Fibroblast of the conjunctiva (primary cell): ENCODE measurements at regions not wholly inside any gene's neighbourhood (a gene's known extent, or its start where the extent isn't known, plus 50 kb on each side); places are given as distances from the start of the nearest gene placed in this dataset.
"Not testable (repeated sequence)": the region's sequence is repeated elsewhere in the genome, so short reads cannot be mapped to it uniquely, and the experiment has no call there.

Experiments used
- DNase-seq: peaks from one replicate; pipeline ENCODE4 v3.0.0-alpha.2; 2010; ENCODE audit warnings: low read depth

- DNase-seq, result no peak
These were observed 132.3 kb downstream of the CSNK2A3 start for GRCh38 chr11:11220786-11221185.

GRCh38 chr11:11218629-11218986 lies 134.4 kb downstream of the CSNK2A3 start:
- no peak for DNase-seq

GRCh38 chr11:11217929-11218628 lies 135.0 kb downstream of the CSNK2A3 start:
- no peak for DNase-seq

- no peak for DNase-seq
These were observed 135.6 kb downstream of the CSNK2A3 start for GRCh38 chr11:11217289-11217928.

- DNase-seq, result no peak
These were observed 137.1 kb downstream of the CSNK2A3 start for GRCh38 chr11:11215944-11216343.

GRCh38 chr11:11215058-11215815 lies 137.8 kb downstream of the CSNK2A3 start:
- DNase-seq, result no peak

GRCh38 chr11:11213117-11213516 lies 139.9 kb downstream of the CSNK2A3 start:
- DNase-seq, result no peak

- no peak for DNase-seq
These were observed 141.2 kb downstream of the CSNK2A3 start for GRCh38 chr11:11211888-11212287.

- DNase-seq, result no peak
These were observed 141.9 kb downstream of the CSNK2A3 start for GRCh38 chr11:11211186-11211585.

- DNase-seq, result no peak
These were observed 142.6 kb downstream of the CSNK2A3 start for GRCh38 chr11:11210446-11210845.

- DNase-seq, result no peak
These were observed 143.1 kb downstream of the CSNK2A3 start for GRCh38 chr11:11209967-11210366.

GRCh38 chr11:11208994-11209393 lies 144.1 kb downstream of the CSNK2A3 start:
- DNase-seq, result no peak

GRCh38 chr11:11207428-11207827 lies 145.6 kb downstream of the CSNK2A3 start:
- DNase-seq, result no peak

- no peak for DNase-seq
These were observed 146.6 kb downstream of the CSNK2A3 start for GRCh38 chr11:11206484-11206883.

GRCh38 chr11:11202885-11203284 lies 150.2 kb downstream of the CSNK2A3 start:
- no peak for DNase-seq

- not testable (repeated sequence) for DNase-seq
These were observed 151.7 kb downstream of the CSNK2A3 start for GRCh38 chr11:11201302-11201701.

- no peak for DNase-seq
These were observed 160.5 kb downstream of the CSNK2A3 start for GRCh38 chr11:11192541-11192940.

- DNase-seq, result no peak
These were observed 163.5 kb downstream of the CSNK2A3 start for GRCh38 chr11:11189506-11189905.

- no peak for DNase-seq
These were observed 166.8 kb downstream of the CSNK2A3 start for GRCh38 chr11:11186249-11186648.

GRCh38 chr11:11182261-11182660 lies 170.8 kb downstream of the CSNK2A3 start:
- no peak for DNase-seq

- DNase-seq, result peak; percentile 28
These were observed 174.1 kb downstream of the CSNK2A3 start for GRCh38 chr11:11178671-11179638.
